ENCODE measurements at regions not wholly inside any gene's neighbourhood (a gene's known extent, or its start where the extent isn't known, plus 50 kb on each side); places are given as distances from the start of the nearest gene placed in this dataset.

DNA sequence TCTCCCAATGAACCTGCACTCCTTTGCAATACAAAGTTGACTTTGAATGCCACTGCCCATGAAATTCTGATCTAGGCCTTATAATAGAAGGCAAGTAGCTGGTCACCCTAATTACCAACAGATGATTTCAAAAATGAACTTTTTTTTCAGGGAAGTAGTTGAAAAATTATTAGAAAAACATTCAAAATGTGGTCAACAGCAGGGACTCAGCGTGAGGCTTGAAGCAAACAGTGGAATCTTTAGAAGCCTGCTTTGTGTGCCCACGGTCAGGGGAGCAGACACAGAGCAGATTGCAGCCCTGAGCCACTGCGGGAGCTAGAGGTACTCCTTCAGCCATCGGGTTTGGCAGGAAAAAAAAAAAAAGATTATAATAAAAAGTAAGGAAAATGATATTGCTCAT is 87.1 kb upstream of the HEY2 start:
- intact Hi-C loops (cut with DNase I; ENCODE audit: low total_unique reads): no loop called here

DNA sequence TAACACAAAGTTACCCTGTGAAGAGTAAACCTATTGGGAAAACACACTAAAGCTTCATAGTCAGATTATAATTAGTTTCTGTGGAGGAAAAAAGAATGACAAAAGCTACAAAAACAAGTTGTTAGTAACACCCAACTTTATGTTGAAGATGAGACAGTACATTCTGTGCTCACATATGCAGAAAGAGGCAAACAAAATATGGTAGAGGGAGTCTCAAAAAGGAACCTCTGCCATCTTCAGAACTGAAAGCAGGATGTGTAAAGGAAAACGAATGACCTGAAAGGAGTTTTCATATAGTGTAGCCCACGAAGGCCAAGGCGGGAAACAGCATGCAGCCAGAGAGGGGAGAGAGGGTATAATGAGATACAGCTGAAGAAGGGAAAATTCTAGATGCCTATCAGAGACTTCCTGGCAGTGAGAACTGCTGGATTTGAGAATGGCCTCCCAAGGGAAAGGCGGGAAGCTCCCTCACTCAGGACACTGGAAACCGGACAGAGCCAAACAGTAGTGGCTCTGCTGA is 84.1 kb upstream of the HEY2 start:
- TF ChIP-seq, protein P1, sequence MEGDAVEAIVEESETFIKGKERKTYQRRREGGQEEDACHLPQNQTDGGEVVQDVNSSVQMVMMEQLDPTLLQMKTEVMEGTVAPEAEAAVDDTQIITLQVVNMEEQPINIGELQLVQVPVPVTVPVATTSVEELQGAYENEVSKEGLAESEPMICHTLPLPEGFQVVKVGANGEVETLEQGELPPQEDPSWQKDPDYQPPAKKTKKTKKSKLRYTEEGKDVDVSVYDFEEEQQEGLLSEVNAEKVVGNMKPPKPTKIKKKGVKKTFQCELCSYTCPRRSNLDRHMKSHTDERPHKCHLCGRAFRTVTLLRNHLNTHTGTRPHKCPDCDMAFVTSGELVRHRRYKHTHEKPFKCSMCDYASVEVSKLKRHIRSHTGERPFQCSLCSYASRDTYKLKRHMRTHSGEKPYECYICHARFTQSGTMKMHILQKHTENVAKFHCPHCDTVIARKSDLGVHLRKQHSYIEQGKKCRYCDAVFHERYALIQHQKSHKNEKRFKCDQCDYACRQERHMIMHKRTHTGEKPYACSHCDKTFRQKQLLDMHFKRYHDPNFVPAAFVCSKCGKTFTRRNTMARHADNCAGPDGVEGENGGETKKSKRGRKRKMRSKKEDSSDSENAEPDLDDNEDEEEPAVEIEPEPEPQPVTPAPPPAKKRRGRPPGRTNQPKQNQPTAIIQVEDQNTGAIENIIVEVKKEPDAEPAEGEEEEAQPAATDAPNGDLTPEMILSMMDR (IDR thresholded peaks at IDR 0.05): no peak
- Histone ChIP-seq H3K4me3 (no peak overlapping the region), H3K9me3 (no peaks in the 10 kb centered on the region), H3K27me3 (no peaks in the 10 kb centered on the region), H3K27ac (no peak overlapping the region), H3K4me1 (peaks cover 0 to 9% (median 5%) of the 10 kb centered on the region in 4 donors), H3K36me3 (no peaks in the 10 kb centered on the region)
- DNase-seq: no peak
- intact Hi-C loops (cut with DNase I; ENCODE audit: low total_unique reads): no loop called here

More for the DNA sequence above, 87.1 kb upstream of the HEY2 start:
- DNase-seq: no peak
- H3K27me3 ChIP-seq: no peaks in the 10 kb centered on the region
- no peaks in the 10 kb centered on the region for H3K36me3 ChIP-seq
- TF ChIP-seq, protein P1 (IDR thresholded peaks at IDR 0.05): no peak
- H3K27ac ChIP-seq: no peak overlapping the region
- H3K4me3 ChIP-seq: peak overlapping the region; percentile 20 to 27
- H3K4me1 ChIP-seq: peaks cover 0 to 14% (median 4%) of the 10 kb centered on the region in 4 donors
- no peaks in the 10 kb centered on the region for H3K9me3 ChIP-seq

DNA sequence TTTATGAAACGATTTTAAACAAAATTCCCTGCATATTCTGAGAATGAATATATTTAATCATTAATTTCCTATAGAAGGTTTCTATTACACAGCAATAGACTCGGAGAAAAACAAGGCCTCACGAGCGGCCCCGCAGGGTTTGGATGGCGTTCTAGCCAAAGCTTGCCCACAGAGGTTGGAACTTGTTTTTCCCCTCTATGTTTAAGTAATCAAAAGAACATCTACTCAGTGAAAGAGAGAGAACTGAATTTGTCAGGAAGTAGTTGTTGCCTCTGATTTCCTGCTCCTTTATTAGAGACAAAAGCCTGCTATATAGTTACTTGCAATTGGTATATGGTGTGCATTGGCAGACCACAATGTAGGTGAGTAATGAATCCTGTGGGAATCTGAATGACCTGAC is 82.1 kb upstream of the HEY2 start:
- Histone ChIP-seq H3K36me3 (no peaks in the 10 kb centered on the region), H3K4me3 (no peak overlapping the region), H3K4me1 (peaks cover 0 to 17% (median 10%) of the 10 kb centered on the region in 4 donors), H3K27me3 (no peaks in the 10 kb centered on the region), H3K27ac (no peak overlapping the region), H3K9me3 (no peaks in the 10 kb centered on the region)
- no peak for DNase-seq
- TF ChIP-seq, protein P1 (IDR thresholded peaks at IDR 0.05): no peak
- intact Hi-C loops (cut with DNase I; ENCODE audit: low total_unique reads): no loop called here

DNA sequence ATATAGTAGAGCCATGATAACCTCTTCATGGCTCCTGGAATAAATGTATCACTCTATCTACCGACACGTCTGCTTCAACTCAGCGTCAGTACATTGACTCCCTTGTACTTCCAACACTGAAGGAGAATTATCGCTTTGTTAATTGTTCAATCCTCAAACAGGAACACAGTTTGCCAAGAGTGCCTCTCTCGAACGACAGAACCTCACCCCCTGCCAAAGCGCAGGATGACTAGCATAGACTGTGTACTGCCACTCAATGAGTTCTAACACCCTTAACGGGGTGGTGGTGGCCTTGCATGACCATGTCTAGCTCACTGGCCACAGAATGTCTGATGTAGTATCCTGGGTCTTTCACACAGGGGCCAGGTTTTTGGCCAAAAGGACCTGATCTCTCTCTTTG is 81.4 kb upstream of the HEY2 start:
- no peak for DNase-seq
- Histone ChIP-seq H3K27me3 (no peaks in the 10 kb centered on the region), H3K9me3 (no peaks in the 10 kb centered on the region), H3K36me3 (no peaks in the 10 kb centered on the region), H3K4me1 (peaks cover 0 to 17% (median 9%) of the 10 kb centered on the region in 4 donors), H3K4me3 (no peak overlapping the region), H3K27ac (no peak overlapping the region)
- TF ChIP-seq, protein P1 (IDR thresholded peaks at IDR 0.05): no peak
- intact Hi-C loops (cut with DNase I; ENCODE audit: low total_unique reads): no loop called here

DNA sequence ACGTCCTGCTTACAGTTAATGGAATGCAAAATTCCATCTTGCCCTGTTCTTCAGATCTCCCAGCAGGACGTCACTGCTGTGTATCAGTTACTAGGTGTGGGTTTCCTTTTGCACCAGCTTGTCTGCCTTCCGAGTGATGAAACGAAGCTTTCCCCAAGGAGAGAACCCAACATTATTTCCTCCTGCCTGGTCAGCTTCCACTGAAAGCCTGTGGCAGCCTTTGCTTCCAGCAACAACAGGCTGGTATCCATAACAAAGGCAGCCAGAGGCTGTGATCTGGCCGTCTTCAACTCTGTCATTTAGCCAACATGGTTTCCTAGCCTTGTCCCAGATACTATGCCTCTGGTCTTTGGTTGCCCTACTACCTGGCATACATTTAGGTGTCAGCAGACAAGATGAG is 78.9 kb upstream of the HEY2 start:
- TF ChIP-seq, protein P1 (IDR thresholded peaks at IDR 0.05): no peak

DNA sequence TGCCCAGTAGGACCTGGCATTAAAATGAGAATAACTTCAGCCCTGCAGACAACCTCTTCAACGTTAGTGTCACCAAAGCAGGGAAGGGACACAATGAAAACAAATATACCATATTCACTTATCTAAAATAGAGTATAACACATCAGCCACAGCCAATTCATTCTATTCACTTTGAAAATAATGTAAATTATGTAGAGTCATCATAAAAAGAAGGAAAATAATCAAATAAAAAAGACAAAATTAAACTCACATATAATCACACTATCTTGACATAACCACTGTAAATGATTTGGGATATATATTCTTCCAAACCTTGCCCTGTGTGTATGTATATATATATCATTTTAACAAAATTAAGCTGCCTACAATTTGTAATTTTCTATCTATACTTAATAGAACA is 78.1 kb upstream of the HEY2 start:
- Histone ChIP-seq H3K27me3 (no peaks in the 10 kb centered on the region), H3K36me3 (no peaks in the 10 kb centered on the region)

More for the DNA sequence above, 78.9 kb upstream of the HEY2 start:
- H3K27me3 ChIP-seq: no peaks in the 10 kb centered on the region
- H3K4me3 ChIP-seq: no peak overlapping the region
- DNase-seq: no peak
- peak overlapping the region; percentile 48 to 53 for H3K27ac ChIP-seq
- peaks cover 0 to 38% (median 21%) of the 10 kb centered on the region in 4 donors for H3K4me1 ChIP-seq
- intact Hi-C loops (cut with DNase I; ENCODE audit: low total_unique reads): no loop called here
- no peaks in the 10 kb centered on the region for H3K36me3 ChIP-seq
- H3K9me3 ChIP-seq: no peaks in the 10 kb centered on the region

More for the DNA sequence above, 78.1 kb upstream of the HEY2 start:
- intact Hi-C loops (cut with DNase I; ENCODE audit: low total_unique reads): no loop called here
- Histone ChIP-seq H3K27ac (peak overlapping the region; percentile 48 to 53), H3K9me3 (no peaks in the 10 kb centered on the region), H3K4me1 (peaks cover 0 to 44% (median 24%) of the 10 kb centered on the region in 4 donors), H3K4me3 (no peak overlapping the region)
- no peak for DNase-seq
- TF ChIP-seq, protein P1 (IDR thresholded peaks at IDR 0.05): no peak

Data from tibial artery (tissue), 4 donors.